ENCODE measurements at regions not wholly inside any gene's neighbourhood (a gene's known extent, or its start where the extent isn't known, plus 50 kb on each side); places are given as distances from the start of the nearest gene placed in this dataset.

DNA sequence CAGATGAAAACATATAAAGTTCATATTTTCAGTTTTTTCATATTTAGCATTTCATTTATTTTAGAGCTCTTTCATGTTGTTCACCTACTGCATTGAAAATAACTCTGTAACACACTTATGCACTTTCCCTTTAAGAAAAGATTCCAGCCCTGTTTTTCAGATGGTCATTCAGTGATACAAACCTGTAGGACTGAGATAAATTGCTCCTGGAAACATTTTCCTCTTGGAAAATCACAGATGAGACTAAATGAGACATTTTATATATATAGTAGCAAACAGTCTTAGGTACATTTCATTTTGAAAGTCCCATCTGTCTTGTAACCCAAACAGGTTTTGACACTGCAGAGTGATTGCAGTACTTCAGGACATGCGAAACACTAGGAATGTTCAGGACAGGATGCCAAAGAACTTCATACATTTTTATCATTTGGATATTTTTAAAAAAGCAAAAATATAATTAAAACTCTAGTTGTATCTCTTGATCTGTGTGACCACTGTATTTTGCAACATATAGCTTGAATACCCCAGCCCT, 412.4 kb downstream of the MTX2 start:
- TF ChIP-seq TAF1 (IDR thresholded peaks at IDR 0.05; ENCODE audit: low read depth, low read length) (no peak), POU2F2 (IDR thresholded peaks at IDR 0.05; ENCODE audit: low read depth, low read length) (no peak), SPI1 (IDR thresholded peaks at IDR 0.05; ENCODE audit: low read depth, low read length) (no peak), POLR2AphosphoS5 (IDR thresholded peaks at IDR 0.05; ENCODE audit: low read depth, low read length) (no peak), PAX5 (IDR thresholded peaks at IDR 0.05; ENCODE audit: insufficient read depth, low read length, severe bottlenecking) (no peak), POLR2A (IDR thresholded peaks at IDR 0.05; ENCODE audit: low read depth, low read length) (no peak)
- DNase-seq (ENCODE audit: insufficient read length, low spot score) = no peak
- FAIRE-seq = no peak

GRCh38 chr2:176682278-176682677, 413.0 kb downstream of the MTX2 start:
- TF ChIP-seq SPI1 (IDR thresholded peaks at IDR 0.05; ENCODE audit: low read depth, low read length) (no peak), TAF1 (IDR thresholded peaks at IDR 0.05; ENCODE audit: low read depth, low read length) (no peak), POLR2AphosphoS5 (IDR thresholded peaks at IDR 0.05; ENCODE audit: low read depth, low read length) (no peak), POU2F2 (IDR thresholded peaks at IDR 0.05; ENCODE audit: low read depth, low read length) (no peak), POLR2A (IDR thresholded peaks at IDR 0.05; ENCODE audit: low read depth, low read length) (no peak)
- DNase-seq (ENCODE audit: insufficient read length, low spot score) (no peak), FAIRE-seq (no peak)

GRCh38 chr2:176683618-176684111, 414.4 kb downstream of the MTX2 start:
- DNase-seq (ENCODE audit: insufficient read length, low spot score) (no peak), FAIRE-seq (no peak)
- no peak for TF ChIP-seq POLR2A (IDR thresholded peaks at IDR 0.05; ENCODE audit: low read depth, low read length)
- TF ChIP-seq PAX5 (IDR thresholded peaks at IDR 0.05; ENCODE audit: insufficient read depth, low read length, severe bottlenecking) = no peak
- no peak for TF ChIP-seq POU2F2 (IDR thresholded peaks at IDR 0.05; ENCODE audit: low read depth, low read length)

DNA sequence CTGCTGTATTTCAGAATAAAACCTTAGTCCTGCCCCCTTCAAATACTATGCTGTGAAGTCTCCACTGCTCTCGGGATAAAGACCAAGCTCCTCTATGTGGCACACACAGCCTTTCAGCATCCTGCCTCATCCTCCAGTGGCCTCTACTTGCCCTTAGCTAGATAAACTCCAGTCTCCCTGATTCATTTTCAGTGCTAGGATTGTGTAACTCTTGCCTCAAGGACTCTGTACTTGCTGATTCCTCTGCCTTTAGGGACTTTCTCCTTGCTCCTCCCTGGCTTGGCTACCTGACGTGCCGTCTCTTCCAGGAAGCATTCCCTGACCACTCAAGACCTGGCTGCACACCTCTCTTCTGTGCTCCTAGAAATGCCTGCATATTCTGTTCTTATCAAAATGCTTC, 416.7 kb downstream of the MTX2 start:
- FAIRE-seq (no peak), DNase-seq (ENCODE audit: insufficient read length, low spot score) (no peak)
- TF ChIP-seq POLR2A (IDR thresholded peaks at IDR 0.05; ENCODE audit: low read depth, low read length) = no peak
- TF ChIP-seq POLR2AphosphoS5 (IDR thresholded peaks at IDR 0.05; ENCODE audit: low read depth, low read length) = no peak
- no peak for TF ChIP-seq POU2F2 (IDR thresholded peaks at IDR 0.05; ENCODE audit: low read depth, low read length)
- no peak for TF ChIP-seq PAX5 (IDR thresholded peaks at IDR 0.05; ENCODE audit: insufficient read depth, low read length, severe bottlenecking)
- TF ChIP-seq TAF1 (IDR thresholded peaks at IDR 0.05; ENCODE audit: low read depth, low read length) = no peak
- TF ChIP-seq SPI1 (IDR thresholded peaks at IDR 0.05; ENCODE audit: low read depth, low read length) = no peak

- TF ChIP-seq TAF1 (IDR thresholded peaks at IDR 0.05; ENCODE audit: low read depth, low read length) = no peak
- DNase-seq (ENCODE audit: insufficient read length, low spot score) (no peak), FAIRE-seq (no peak)
Measured at GRCh38 chr2:176686328-176686727, 417.1 kb downstream of the MTX2 start.

DNA sequence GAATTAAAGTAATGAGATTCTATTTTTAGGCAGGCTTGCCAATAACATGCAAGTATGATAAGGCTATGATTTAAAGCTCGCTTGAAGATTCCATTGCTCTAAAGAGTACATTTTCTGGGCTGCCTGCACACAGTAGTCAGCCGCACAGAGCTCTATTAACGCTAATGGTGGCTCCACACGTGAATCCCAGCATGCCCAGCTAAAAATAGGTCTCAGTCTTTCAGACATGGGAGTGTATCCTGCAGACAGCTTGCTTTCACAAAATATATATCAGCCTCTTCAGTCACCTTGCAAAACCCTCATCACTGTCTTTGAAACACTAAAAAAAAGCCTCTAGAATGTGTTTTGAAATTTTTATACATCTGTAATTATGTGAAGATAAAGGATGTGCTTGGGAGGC, 418.1 kb downstream of the MTX2 start:
- DNase-seq (ENCODE audit: insufficient read length, low spot score) (no peak), FAIRE-seq (no peak)
- no peak for TF ChIP-seq TAF1 (IDR thresholded peaks at IDR 0.05; ENCODE audit: low read depth, low read length)
- TF ChIP-seq PAX5 (IDR thresholded peaks at IDR 0.05; ENCODE audit: insufficient read depth, low read length, severe bottlenecking) = no peak
- no peak for TF ChIP-seq SPI1 (IDR thresholded peaks at IDR 0.05; ENCODE audit: low read depth, low read length)
- TF ChIP-seq POLR2A (IDR thresholded peaks at IDR 0.05; ENCODE audit: low read depth, low read length) = no peak
- no peak for TF ChIP-seq POLR2AphosphoS5 (IDR thresholded peaks at IDR 0.05; ENCODE audit: low read depth, low read length)
- TF ChIP-seq POU2F2 (IDR thresholded peaks at IDR 0.05; ENCODE audit: low read depth, low read length) = no peak

- no peak for DNase-seq (ENCODE audit: insufficient read length, low spot score)
- FAIRE-seq = no peak
- no peak for TF ChIP-seq POLR2A (IDR thresholded peaks at IDR 0.05; ENCODE audit: low read depth, low read length)
- TF ChIP-seq SPI1 (IDR thresholded peaks at IDR 0.05; ENCODE audit: low read depth, low read length) = no peak
- TF ChIP-seq POU2F2 (IDR thresholded peaks at IDR 0.05; ENCODE audit: low read depth, low read length) = no peak
- no peak for TF ChIP-seq POLR2AphosphoS5 (IDR thresholded peaks at IDR 0.05; ENCODE audit: low read depth, low read length)
- no peak for TF ChIP-seq PAX5 (IDR thresholded peaks at IDR 0.05; ENCODE audit: insufficient read depth, low read length, severe bottlenecking)
- no peak for TF ChIP-seq TAF1 (IDR thresholded peaks at IDR 0.05; ENCODE audit: low read depth, low read length)
Measured at GRCh38 chr2:176687944-176688343, 418.7 kb downstream of the MTX2 start.

DNA sequence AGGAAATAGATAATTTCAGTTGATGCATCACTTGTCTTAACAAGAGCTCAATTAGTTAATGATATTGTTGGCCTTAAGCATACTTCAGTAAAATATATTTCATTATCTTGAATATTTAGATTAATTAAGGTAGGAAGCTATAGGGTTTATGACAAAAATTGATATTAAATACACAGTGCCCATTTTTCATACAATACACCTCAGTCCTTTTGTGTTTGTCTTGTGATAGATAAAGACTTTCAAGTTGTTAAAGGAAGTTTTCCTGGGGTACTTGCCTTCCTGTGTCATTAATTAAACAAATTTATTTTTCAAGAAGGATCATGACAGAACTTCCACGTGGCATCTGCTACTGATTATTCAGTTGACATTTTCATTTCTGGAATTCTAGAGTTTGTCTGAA, 420.5 kb downstream of the MTX2 start:
- FAIRE-seq = no peak
- no peak for TF ChIP-seq SPI1 (IDR thresholded peaks at IDR 0.05; ENCODE audit: low read depth, low read length)

GRCh38 chr2:176691471-176691870, 422.2 kb downstream of the MTX2 start:
- TF ChIP-seq TAF1 (IDR thresholded peaks at IDR 0.05; ENCODE audit: low read depth, low read length) = no peak
- TF ChIP-seq POLR2A (IDR thresholded peaks at IDR 0.05; ENCODE audit: low read depth, low read length) = no peak
- no peak for TF ChIP-seq POU2F2 (IDR thresholded peaks at IDR 0.05; ENCODE audit: low read depth, low read length)
- TF ChIP-seq PAX5 (IDR thresholded peaks at IDR 0.05; ENCODE audit: insufficient read depth, low read length, severe bottlenecking) = no peak
- TF ChIP-seq POLR2AphosphoS5 (IDR thresholded peaks at IDR 0.05; ENCODE audit: low read depth, low read length) = no peak
- TF ChIP-seq SPI1 (IDR thresholded peaks at IDR 0.05; ENCODE audit: low read depth, low read length) = no peak
- DNase-seq (ENCODE audit: insufficient read length, low spot score) (no peak), FAIRE-seq (no peak)

More for the DNA sequence above, 420.5 kb downstream of the MTX2 start:
- no peak for DNase-seq (ENCODE audit: insufficient read length, low spot score)

DNA sequence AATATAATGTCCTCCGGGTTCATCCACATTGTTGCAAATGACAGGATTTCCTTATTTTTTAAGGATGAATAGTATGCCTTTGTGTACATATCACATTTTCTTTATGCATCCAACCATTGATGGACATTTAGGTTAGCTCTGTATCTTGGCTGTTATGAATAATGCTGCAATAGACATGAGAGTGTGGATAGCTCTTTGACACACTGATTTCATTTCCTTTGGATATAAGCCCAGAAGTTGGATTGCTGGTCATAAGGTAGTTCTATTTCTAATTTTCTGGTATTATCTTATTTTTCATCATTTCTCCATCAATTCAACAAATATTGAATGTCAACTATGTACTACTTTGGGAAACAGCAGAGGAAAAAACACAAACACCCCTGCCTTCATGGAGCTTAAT, 423.3 kb downstream of the MTX2 start:
- FAIRE-seq = no peak

DNA sequence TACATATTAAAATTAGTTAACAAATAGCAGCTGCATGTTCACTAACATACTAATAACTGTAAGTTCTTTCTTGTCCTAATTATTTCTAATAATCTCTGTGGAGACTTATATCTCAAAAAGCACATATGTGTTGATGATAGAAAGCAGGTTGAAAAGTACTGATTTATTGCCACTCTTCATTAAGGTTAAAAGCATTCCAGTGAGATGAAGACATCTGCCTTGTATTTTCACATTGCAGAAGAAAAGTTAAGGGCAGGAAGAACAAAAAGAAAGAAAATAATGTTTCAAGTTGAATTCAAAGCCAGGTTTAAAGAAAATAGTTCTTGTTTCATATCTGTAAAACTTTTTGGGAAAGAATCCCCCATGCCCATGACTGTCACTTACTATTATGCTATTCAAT, 429.9 kb downstream of the MTX2 start:
- FAIRE-seq = no peak
- TF ChIP-seq SPI1 (IDR thresholded peaks at IDR 0.05; ENCODE audit: low read depth, low read length) = no peak
- TF ChIP-seq TAF1 (IDR thresholded peaks at IDR 0.05; ENCODE audit: low read depth, low read length) = no peak
- TF ChIP-seq PAX5 (IDR thresholded peaks at IDR 0.05; ENCODE audit: insufficient read depth, low read length, severe bottlenecking) = no peak
- no peak for TF ChIP-seq POU2F2 (IDR thresholded peaks at IDR 0.05; ENCODE audit: low read depth, low read length)
- TF ChIP-seq POLR2A (IDR thresholded peaks at IDR 0.05; ENCODE audit: low read depth, low read length) = no peak
- TF ChIP-seq POLR2AphosphoS5 (IDR thresholded peaks at IDR 0.05; ENCODE audit: low read depth, low read length) = no peak

More for the DNA sequence above, 423.3 kb downstream of the MTX2 start:
- TF ChIP-seq POU2F2 (IDR thresholded peaks at IDR 0.05; ENCODE audit: low read depth, low read length) (no peak), TAF1 (IDR thresholded peaks at IDR 0.05; ENCODE audit: low read depth, low read length) (no peak), POLR2A (IDR thresholded peaks at IDR 0.05; ENCODE audit: low read depth, low read length) (no peak)
- DNase-seq (ENCODE audit: insufficient read length, low spot score) = no peak

More for the DNA sequence above, 429.9 kb downstream of the MTX2 start:
- no peak for DNase-seq (ENCODE audit: insufficient read length, low spot score)

Data from GM12891 (cell line).